Heart right ventricle (tissue), 16 donors: ENCODE measurements at regions not wholly inside any gene's neighbourhood (a gene's known extent, or its start where the extent isn't known, plus 50 kb on each side); places are given as distances from the start of the nearest gene placed in this dataset.

ENCODE experiments used
- ATAC-seq, 8 donors: fragments of 200-7000 bp; cut with Tn5 transposase; one replicate each; pipeline ENCODE4 v1.9.1; 2020; ENCODE audit warnings: mild to moderate bottlenecking in 8 of 8, moderate library complexity in 8 of 8, moderate number of reproducible peaks in 1 of 8
- DNase-seq, 2 donors: peaks; one replicate each; pipeline ENCODE4 v3.0.0-alpha.2; 2020
- H3K27ac ChIP-seq, 10 donors: fragments of 200-600 bp; sonication (generic) in 2 of 10; one replicate each; pipeline versions ENCODE4 v1.5.0 to v1.8.0; 2020 to 2022; ENCODE audit warnings: mild to moderate bottlenecking in 3 of 10
- H3K27me3 ChIP-seq, 7 donors: fragments of 200-600 bp; one replicate each; pipeline ENCODE4 v1.8.0; 2021 to 2022; ENCODE audit warnings: mild to moderate bottlenecking in 2 of 7
- H3K36me3 ChIP-seq, 9 donors: fragments of 200-600 bp; sonication (generic) in 1 of 9; one replicate each; pipeline versions ENCODE4 v1.5.0 to v1.8.0; 2020 to 2022; ENCODE audit warnings: mild to moderate bottlenecking in 2 of 9
- H3K4me1 ChIP-seq, 9 donors: fragments of 200-600 bp; sonication (generic) in 1 of 9; one replicate each; pipeline versions ENCODE4 v1.5.0 to v1.8.0; 2020 to 2022; ENCODE audit warnings: mild to moderate bottlenecking in 4 of 9
- H3K4me3 ChIP-seq, 10 donors: fragments of 200-600 bp; sonication (generic) in 2 of 10; one replicate each; pipeline versions ENCODE4 v1.5.0 to v1.8.0; 2020 to 2022; ENCODE audit warnings: mild to moderate bottlenecking in 7 of 10, moderate library complexity in 2 of 10
- H3K9me3 ChIP-seq, 11 donors: fragments of 200-600 bp in 10 of 11; sonication (generic) in 2 of 11; one replicate each; pipeline versions ENCODE4 v1.5.0 to v1.8.0; 2013 to 2022; ENCODE audit warnings: mild to moderate bottlenecking in 2 of 11, control low read depth in 1 of 11, moderate library complexity in 1 of 11
- CTCF ChIP-seq, 9 donors: fragments of 200-600 bp; sonication (generic) in 2 of 9; IDR thresholded peaks; one replicate each; pipeline versions ENCODE4 v1.5.0 to v1.8.0; 2021 to 2022; ENCODE audit warnings: antibody characterized with exemption in 9 of 9, mild to moderate bottlenecking in 5 of 9, moderate library complexity in 1 of 9
- WGBS, 2 donors: extraction: QIAGEN DNeasy Blood & Tissue Kit; methylation state at CpG; one replicate each; pipeline ENCODE4 v1.1.7; 2013; ENCODE audit warnings: inconsistent platforms in 1 of 2; 5-methylcytosine and 5-hydroxymethylcytosine counted together
- intact Hi-C, 10 donors: fragments of 100-400 bp; cut with DNase I; formaldehyde crosslinking; loops; one replicate each; pipeline versions ENCODE4 v1.11.1 to v1.14.2; 2022
- donor health status: Arrhythmogenic right ventricular cardiomyopathy.
- donor health status: ischemic (EF 13 %, LVEDD 7.1; RV severe dilation, severe dysfunction).
- donor health status: healthy with polysubstance abuse.
- donor health status: DM: no; HTN: yes; CAD: no.
- donor health status: DM: no; HTN: no; CAD: no.
- donor health status: ischemic (EF 25% LVEDD 6.9; RV normal size, moderate dysfunction).
- donor health status: ischemic (EF 25% LVEDD 5.7; RV mildly dilated, moderate dysfunction).
- donor health status: healthy.
- donor health status: DM: yes; HTN: yes; CAD: no.
- donor health status: Ischemic cardiomyopathy.
- donor health status: ischemic (EF 35%, LVEDD 5.7; RV mildly dilated, moderate dysfunction).
- donor health status: nonischemic (EF 11% LVEDD 7.7; RV severe dilation, severe dysfunction).
- donor health status: DM: yes; HTN: yes; CAD: no.
- donor health status: PGD.
- donor health status: ischemic (EF 29% LVEDD 5.4; RV normal size, mild dysfunction).
- donor health status: nonischemic (EF 23%, LVEDD 6.1; RV moderate dilation, normal function).

- Histone ChIP-seq H3K27ac (no peak overlapping the region), H3K27me3 (no peaks in the 10 kb centered on the region), H3K4me1 (no peaks in the 10 kb centered on the region), H3K36me3 (no peaks in the 10 kb centered on the region), H3K4me3 (no peak overlapping the region), H3K9me3 (peaks cover 0 to 9% (median 0%) of the 10 kb centered on the region in 11 donors)
- TF ChIP-seq CTCF (IDR thresholded peaks at IDR 0.05), result no peak
- ATAC-seq (no peak), DNase-seq (no peak)
- intact Hi-C loops, result no loop called here
Observed at GRCh38 chr7:109176661-109177060, 607.0 kb downstream of the DNAJB9 start.

- Histone ChIP-seq H3K27me3 (no peaks in the 10 kb centered on the region), H3K4me3 (no peak overlapping the region), H3K27ac (no peak overlapping the region), H3K4me1 (no peaks in the 10 kb centered on the region), H3K9me3 (peaks cover 0 to 24% (median 0%) of the 10 kb centered on the region in 11 donors), H3K36me3 (no peaks in the 10 kb centered on the region)
- no peak for DNase-seq
- intact Hi-C loops, result no loop called here
- no peak for ATAC-seq
- no peak for TF ChIP-seq CTCF (IDR thresholded peaks at IDR 0.05)
- 85 to 88% methylated on average over 2 of the region's 2 CpGs for WGBS, 2 donors
Observed at GRCh38 chr7:109178342-109178741, 608.7 kb downstream of the DNAJB9 start.

- Histone ChIP-seq H3K4me1 (no peaks in the 10 kb centered on the region), H3K27me3 (no peaks in the 10 kb centered on the region), H3K36me3 (no peaks in the 10 kb centered on the region), H3K4me3 (no peak overlapping the region), H3K9me3 (peaks cover 0 to 29% (median 0%) of the 10 kb centered on the region in 11 donors), H3K27ac (no peak overlapping the region)
- intact Hi-C loops, result no loop called here
- no peak for TF ChIP-seq CTCF (IDR thresholded peaks at IDR 0.05)
- ATAC-seq (no peak), DNase-seq (no peak)
- 68 to 75% methylated on average over 3 of the region's 3 CpGs for WGBS, 2 donors
Observed at GRCh38 chr7:109179601-109180000, 609.9 kb downstream of the DNAJB9 start.

GRCh38 chr7:109190766-109191398 is 621.2 kb downstream of the DNAJB9 start:
- H3K4me1 ChIP-seq, result no peaks in the 10 kb centered on the region
- H3K9me3 ChIP-seq, result peaks cover 0 to 8% (median 0%) of the 10 kb centered on the region in 11 donors
- DNase-seq (no peak), ATAC-seq (no peak)
- 83 to 84% methylated on average over 2 of the region's 2 CpGs for WGBS, 2 donors
- H3K27ac ChIP-seq, result no peak overlapping the region
- no peaks in the 10 kb centered on the region for H3K36me3 ChIP-seq
- no peak for TF ChIP-seq CTCF (IDR thresholded peaks at IDR 0.05)
- H3K27me3 ChIP-seq, result no peaks in the 10 kb centered on the region
- intact Hi-C loops, result no loop called here
- H3K4me3 ChIP-seq, result no peak overlapping the region
